ENCODE measurements at regions not wholly inside any gene's neighbourhood (a gene's known extent, or its start where the extent isn't known, plus 50 kb on each side); places are given as distances from the start of the nearest gene placed in this dataset.

DNA sequence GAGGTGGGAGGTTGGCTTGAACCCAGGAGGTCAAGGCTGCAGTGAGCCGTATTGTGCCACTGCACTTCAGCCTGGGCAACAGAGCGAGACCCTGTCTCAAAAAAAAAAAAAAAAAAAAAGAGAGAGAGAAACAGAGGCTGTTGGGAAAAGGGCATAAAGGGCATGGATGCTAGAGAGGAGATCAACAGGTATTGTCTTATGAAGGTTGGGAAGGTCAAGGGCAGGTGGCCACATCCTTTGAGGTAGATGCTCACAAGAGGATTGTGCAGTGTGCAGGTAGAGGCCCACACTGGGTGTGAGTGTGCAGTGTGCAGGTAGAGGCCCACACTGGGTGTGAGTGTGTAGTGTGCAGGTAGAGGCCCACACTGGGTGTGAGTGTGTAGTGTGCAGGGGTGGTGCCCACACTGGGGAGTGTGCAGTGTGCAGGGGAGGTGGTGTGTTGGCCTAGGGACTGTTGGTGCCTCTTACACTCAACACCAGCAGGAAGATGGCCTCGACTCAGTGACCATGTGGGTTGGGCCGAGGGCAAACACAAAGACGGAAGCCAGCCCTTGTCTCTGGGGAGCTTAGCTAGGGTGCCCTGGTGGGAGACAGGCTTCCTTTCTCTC is 404.9 kb upstream of the TNRC6C start:
- CTCF ChIA-PET (ENCODE audit: partially characterized antibody): interaction anchor here (0.9 to 2.7 kb wide), 6 partner anchors 10 to 47 kb away, joined by 3 to 19 read pairs (median 3); no protein-coding TSS in a partner anchor
- TF ChIP-seq CTBP2 (IDR thresholded peaks at IDR 0.05; ENCODE audit: borderline replicate concordance, insufficient read depth, insufficient read length, low read length) (no peak), CEBPB (IDR thresholded peaks at IDR 0.05; ENCODE audit: low read depth, low read length) (no peak), YY1 (IDR thresholded peaks at IDR 0.05; ENCODE audit: low read depth, low read length) (no peak), RXRA (IDR thresholded peaks at IDR 0.05; ENCODE audit: insufficient read depth, low read depth, low read length) (no peak), KDM4A (IDR thresholded peaks at IDR 0.05; ENCODE audit: low read depth, low read length, severe bottlenecking) (no peak), BRCA1 (IDR thresholded peaks at IDR 0.05; ENCODE audit: low read depth, low read length) (no peak), POLR2AphosphoS5 (IDR thresholded peaks at IDR 0.05; ENCODE audit: low read depth, low read length) (no peak), POLR2A (IDR thresholded peaks at IDR 0.05; ENCODE audit: control extremely low read depth in 1 of 2, low read depth in 2 of 2, low read length in 2 of 2) (no peak), HDAC6 (IDR thresholded peaks at IDR 0.05; ENCODE audit: low read depth, low read length) (no peak)
- TF ChIP-seq, protein P1, sequence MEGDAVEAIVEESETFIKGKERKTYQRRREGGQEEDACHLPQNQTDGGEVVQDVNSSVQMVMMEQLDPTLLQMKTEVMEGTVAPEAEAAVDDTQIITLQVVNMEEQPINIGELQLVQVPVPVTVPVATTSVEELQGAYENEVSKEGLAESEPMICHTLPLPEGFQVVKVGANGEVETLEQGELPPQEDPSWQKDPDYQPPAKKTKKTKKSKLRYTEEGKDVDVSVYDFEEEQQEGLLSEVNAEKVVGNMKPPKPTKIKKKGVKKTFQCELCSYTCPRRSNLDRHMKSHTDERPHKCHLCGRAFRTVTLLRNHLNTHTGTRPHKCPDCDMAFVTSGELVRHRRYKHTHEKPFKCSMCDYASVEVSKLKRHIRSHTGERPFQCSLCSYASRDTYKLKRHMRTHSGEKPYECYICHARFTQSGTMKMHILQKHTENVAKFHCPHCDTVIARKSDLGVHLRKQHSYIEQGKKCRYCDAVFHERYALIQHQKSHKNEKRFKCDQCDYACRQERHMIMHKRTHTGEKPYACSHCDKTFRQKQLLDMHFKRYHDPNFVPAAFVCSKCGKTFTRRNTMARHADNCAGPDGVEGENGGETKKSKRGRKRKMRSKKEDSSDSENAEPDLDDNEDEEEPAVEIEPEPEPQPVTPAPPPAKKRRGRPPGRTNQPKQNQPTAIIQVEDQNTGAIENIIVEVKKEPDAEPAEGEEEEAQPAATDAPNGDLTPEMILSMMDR (IDR thresholded peaks at IDR 0.05; ENCODE audit: control extremely low read depth in 1 of 3, insufficient read depth in 1 of 3, low read depth in 1 of 3, low read length in 3 of 3): no peak
- TF ChIP-seq, protein P2, sequence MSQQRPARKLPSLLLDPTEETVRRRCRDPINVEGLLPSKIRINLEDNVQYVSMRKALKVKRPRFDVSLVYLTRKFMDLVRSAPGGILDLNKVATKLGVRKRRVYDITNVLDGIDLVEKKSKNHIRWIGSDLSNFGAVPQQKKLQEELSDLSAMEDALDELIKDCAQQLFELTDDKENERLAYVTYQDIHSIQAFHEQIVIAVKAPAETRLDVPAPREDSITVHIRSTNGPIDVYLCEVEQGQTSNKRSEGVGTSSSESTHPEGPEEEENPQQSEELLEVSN (IDR thresholded peaks at IDR 0.05): no peak

More for the DNA sequence above, 404.9 kb upstream of the TNRC6C start:
- FAIRE-seq: no peak
- H2BK15ac ChIP-seq (ENCODE audit: low read length): 0 out of 2 replicates have a peak overlapping the region, but pooled peaks have one; percentile 29
- no peak overlapping the region for H4K91ac ChIP-seq (replicated peaks; ENCODE audit: insufficient read length, low read length)
- no peak for DNase-seq (ENCODE audit: low read depth in 1 of 2, low spot score in 2 of 2)
- no peaks in the 10 kb centered on the region for H4K20me1 ChIP-seq (replicated peaks in 1 of 2; ENCODE audit: control insufficient read depth in 1 of 2, insufficient read depth in 2 of 2, low read length in 2 of 2)
- no peaks in the 10 kb centered on the region for H3K9me3 ChIP-seq (ENCODE audit: insufficient read depth in 2 of 2, low read depth in 1 of 2, low read length in 1 of 2)
- POLR2A ChIA-PET (ENCODE audit: partially characterized antibody): no interaction called here
- H3K4me3 ChIP-seq (ENCODE audit: extremely low read depth in 1 of 4, insufficient read depth in 2 of 4, low read depth in 3 of 4, low read length in 4 of 4): no peak overlapping the region
- H2BK120ac ChIP-seq (replicated peaks; ENCODE audit: low read depth, low read length): no peak overlapping the region
- H3K14ac ChIP-seq (ENCODE audit: insufficient read length): no peak overlapping the region
- H2BK20ac ChIP-seq (ENCODE audit: low read length): no peak overlapping the region
- WGBS, 2 experiments (ENCODE audit: extremely low coverage in 1 of 2, insufficient coverage in 1 of 2, insufficient read length in 1 of 2, insufficient replicate concordance in 2 of 2, low coverage in 1 of 2, low lambda C conversion rate in 2 of 2, missing lambda C conversion rate in 1 of 2): 78% methylated on average over 2 of the region's 5 CpGs; no CpG with 5 or more reads in 1 of the 2 experiments
- H3K36me3 ChIP-seq (ENCODE audit: control insufficient read depth in 2 of 4, insufficient read depth in 4 of 4, low read length in 3 of 4): no peaks in the 10 kb centered on the region
- H3K4me1 ChIP-seq (replicated peaks in 1 of 4; ENCODE audit: control insufficient read depth in 3 of 4, insufficient read depth in 4 of 4, low read length in 3 of 4): peaks cover 0 to 7% (median under 1%) of the 10 kb centered on the region in 4 experiments; a peak in 2 of 7 replicates
- no peaks in the 10 kb centered on the region; a peak in 1 of 7 replicates for H3K27me3 ChIP-seq (replicated peaks in 1 of 4; ENCODE audit: control insufficient read depth in 3 of 4, extremely low read depth in 1 of 4, insufficient read depth in 3 of 4, low read length in 3 of 4)
- H2AFZ ChIP-seq (ENCODE audit: low read length): no peak overlapping the region
- 0 out of 2 replicates have a peak overlapping the region, but pooled peaks have one; percentile 27 for H2BK12ac ChIP-seq (ENCODE audit: low read depth, low read length)
- no peak overlapping the region for H2BK5ac ChIP-seq (ENCODE audit: low read depth, low read length)
- no peak overlapping the region for H3K4me2 ChIP-seq (ENCODE audit: insufficient read depth in 1 of 2, low read depth in 2 of 2, low read length in 2 of 2)
- no peak overlapping the region for H3K18ac ChIP-seq (ENCODE audit: extremely low read depth, low read length)
- no peak overlapping the region for H3K56ac ChIP-seq (replicated peaks; ENCODE audit: insufficient read length, low read depth, low read length)
- no peak overlapping the region for H4K8ac ChIP-seq (ENCODE audit: extremely low read depth, insufficient read depth, low read length)
- H3K4ac ChIP-seq (replicated peaks; ENCODE audit: insufficient read length, low read depth, low read length): no peak overlapping the region
- 0 out of 2 replicates have a peak overlapping the region, but pooled peaks have one; percentile 53 for H2AK5ac ChIP-seq (ENCODE audit: low read depth, low read length)
- H4K5ac ChIP-seq (ENCODE audit: insufficient read length, low read depth, low read length): no peak overlapping the region
- H3K23me2 ChIP-seq (ENCODE audit: low read depth, low read length): no peaks in the 10 kb centered on the region; the same call in 1 of the 2 replicates
- no peaks in the 10 kb centered on the region for H3K79me1 ChIP-seq (ENCODE audit: low read depth, low read length)
- no peaks in the 10 kb centered on the region for H3K79me2 ChIP-seq (ENCODE audit: control insufficient read depth in 1 of 2, insufficient read depth in 2 of 2, low read length in 2 of 2)
- no peak overlapping the region for H3K23ac ChIP-seq (ENCODE audit: insufficient read length)
- no peak overlapping the region for H3K9ac ChIP-seq (replicated peaks in 1 of 4; ENCODE audit: extremely low read depth in 1 of 4, low read depth in 3 of 4, low read length in 3 of 4)
- no peak overlapping the region for H3K27ac ChIP-seq (ENCODE audit: low read depth, low read length)
